ENCODE measurements at regions not wholly inside any gene's neighbourhood (a gene's known extent, or its start where the extent isn't known, plus 50 kb on each side); places are given as distances from the start of the nearest gene placed in this dataset.
"Not testable (repeated sequence)": the region's sequence is repeated elsewhere in the genome, so short reads cannot be mapped to it uniquely, and the experiment has no call there.

- no peak for TF ChIP-seq CTCF (IDR thresholded peaks at IDR 0.05; ENCODE audit: insufficient read depth, low read length)
- DNase-seq (ENCODE audit: low read depth), result no peak
- H3K4me3 ChIP-seq (ENCODE audit: low read depth, low read length), result no peak overlapping the region
Observed at GRCh38 chr10:2334575-2334974, 597.2 kb upstream of the ADARB2 start.

- no peak overlapping the region for H3K4me3 ChIP-seq (ENCODE audit: low read depth, low read length)
- DNase-seq (ENCODE audit: low read depth), result no peak
- no peak for TF ChIP-seq CTCF (IDR thresholded peaks at IDR 0.05; ENCODE audit: insufficient read depth, low read length)
Observed at GRCh38 chr10:2329082-2329481, 591.8 kb upstream of the ADARB2 start.

GRCh38 chr10:2326411-2326810 lies 589.1 kb upstream of the ADARB2 start:
- H3K4me3 ChIP-seq (ENCODE audit: low read depth, low read length), result no peak overlapping the region
- TF ChIP-seq CTCF (IDR thresholded peaks at IDR 0.05; ENCODE audit: insufficient read depth, low read length), result no peak
- no peak for DNase-seq (ENCODE audit: low read depth)

- not testable (repeated sequence) for DNase-seq (ENCODE audit: low read depth); H3K4me3 ChIP-seq (ENCODE audit: low read depth, low read length)
Observed at GRCh38 chr10:2315045-2315485, 577.7 kb upstream of the ADARB2 start.

GRCh38 chr10:2306081-2306480 lies 568.8 kb upstream of the ADARB2 start:
- no peak for TF ChIP-seq CTCF (IDR thresholded peaks at IDR 0.05; ENCODE audit: insufficient read depth, low read length)
- no peak for DNase-seq (ENCODE audit: low read depth)
- no peak overlapping the region for H3K4me3 ChIP-seq (ENCODE audit: low read depth, low read length)

GRCh38 chr10:2303169-2303568 lies 565.8 kb upstream of the ADARB2 start:
- TF ChIP-seq CTCF (IDR thresholded peaks at IDR 0.05; ENCODE audit: insufficient read depth, low read length), result no peak
- H3K4me3 ChIP-seq (ENCODE audit: low read depth, low read length), result no peak overlapping the region
- no peak for DNase-seq (ENCODE audit: low read depth)

GRCh38 chr10:2301227-2301626 lies 563.9 kb upstream of the ADARB2 start:
- H3K4me3 ChIP-seq (ENCODE audit: low read depth, low read length), result no peak overlapping the region
- no peak for DNase-seq (ENCODE audit: low read depth)
- TF ChIP-seq CTCF (IDR thresholded peaks at IDR 0.05; ENCODE audit: insufficient read depth, low read length), result no peak
